ENCODE measurements at regions not wholly inside any gene's neighbourhood (a gene's known extent, or its start where the extent isn't known, plus 50 kb on each side); places are given as distances from the start of the nearest gene placed in this dataset.

- TF ChIP-seq EZH2 (IDR thresholded peaks at IDR 0.05) (no peak), POLR2AphosphoS5 (IDR thresholded peaks at IDR 0.05; ENCODE audit: borderline replicate concordance, low read depth, low read length) (no peak), FOXP2 (optimal IDR thresholded peaks at IDR 0.05; ENCODE audit: control extremely low read depth, extremely low read length, insufficient read depth) (no peak)
These were observed 464.5 kb upstream of the RGMB start for GRCh38 chr5:98308960-98309359.

Data from SK-N-MC (cell line).